HEK293 (cell line): ENCODE measurements at regions not wholly inside any gene's neighbourhood (a gene's known extent, or its start where the extent isn't known, plus 50 kb on each side); places are given as distances from the start of the nearest gene placed in this dataset.

ENCODE experiments used
- CTCF ChIA-PET: fragments of 350-600 bp; formaldehyde crosslinking; extraction: SDS; loops from one replicate; lab custom pipeline; 2021; ENCODE audit warnings: antibody characterized with exemption; lab: Yijun Ruan, JAX
- POLR2A ChIA-PET: fragments of 300-600 bp; formaldehyde crosslinking; extraction: SDS; loops from one replicate; lab custom pipeline; 2020; ENCODE audit warnings: antibody characterized with exemption, inconsistent platforms; lab: Yijun Ruan, JAX
- H3K27ac ChIP-seq: fragments of 200-500 bp; sonication (Bioruptor generic); 2 replicates; pipeline ENCODE4 v1.5.1; 2014; ENCODE audit warnings: low read depth, low read length, control low read depth, inconsistent platforms; ENCODE audit errors: extremely low read depth
- H3K36me3 ChIP-seq, 2 experiments: fragments of 200-500 bp in 1 of 2; sonication (Bioruptor generic) in 1 of 2; 1 replicate in 1 of 2; 2 replicates in 1 of 2; pipeline ENCODE4 v1.5.1; 2014 to 2017; ENCODE audit warnings: inconsistent platforms in 2 of 2, low read length in 2 of 2; ENCODE audit not compliant: control insufficient read depth in 2 of 2, insufficient read depth in 1 of 2
- H3K4me1 ChIP-seq: fragments of 200-500 bp; sonication (Bioruptor generic); 2 replicates; pipeline ENCODE4 v1.5.1; 2014; ENCODE audit warnings: mild to moderate bottlenecking, low read length, inconsistent platforms; ENCODE audit not compliant: control insufficient read depth, insufficient read depth
- H3K4me3 ChIP-seq: 2 replicates; pipeline ENCODE4 v1.5.1; 2011; ENCODE audit warnings: low read depth, mild to moderate bottlenecking, control low read depth, low read length, moderate library complexity
- H3K9me3 ChIP-seq: fragments of 200-500 bp; sonication (Bioruptor generic); 2 replicates; pipeline ENCODE4 v1.5.1; 2014; ENCODE audit warnings: low read depth, low read length, inconsistent platforms; ENCODE audit not compliant: control insufficient read depth, insufficient read depth
- BCL11A ChIP-seq: fragments of 450-650 bp; formaldehyde crosslinking; IDR thresholded peaks from 2 replicates; pipeline ENCODE4 v1.5.1; 2016; ENCODE audit warnings: low read depth, missing biosample characterization, missing genetic modification characterization
- BCL6B ChIP-seq: fragments of 450-650 bp; formaldehyde crosslinking; IDR thresholded peaks from 2 replicates; pipeline ENCODE4 v1.5.1; 2017; ENCODE audit warnings: missing biosample characterization, missing genetic modification characterization
- GLI2 ChIP-seq: fragments of 450-650 bp; formaldehyde crosslinking; IDR thresholded peaks from 2 replicates; pipeline ENCODE4; 2017; ENCODE audit warnings: missing biosample characterization, missing genetic modification characterization, low read depth, borderline replicate concordance
- SP2 ChIP-seq: fragments of 450-650 bp; formaldehyde crosslinking; IDR thresholded peaks from 2 replicates; pipeline ENCODE4 v1.5.1; 2016; ENCODE audit warnings: missing biosample characterization, missing genetic modification characterization
- SP7 ChIP-seq: fragments of 450-650 bp; formaldehyde crosslinking; IDR thresholded peaks from 2 replicates; pipeline ENCODE4 v1.5.1; 2016; ENCODE audit warnings: missing biosample characterization, missing genetic modification characterization
- TSHZ1 ChIP-seq: fragments of 450-650 bp; formaldehyde crosslinking; IDR thresholded peaks from 2 replicates; pipeline ENCODE4 v1.5.1; 2016; ENCODE audit warnings: missing biosample characterization, missing genetic modification characterization, borderline replicate concordance
- ZBTB26 ChIP-seq: fragments of 450-650 bp; formaldehyde crosslinking; optimal IDR thresholded peaks from 2 replicates; pipeline ENCODE3; 2016; ENCODE audit warnings: missing biosample characterization, mild to moderate bottlenecking, missing genetic modification characterization
- ZFHX2 ChIP-seq: fragments of 450-650 bp; formaldehyde crosslinking; conservative IDR thresholded peaks from 2 replicates; pipeline ENCODE4 v1.5.1; 2016; ENCODE audit warnings: missing biosample characterization, missing genetic modification characterization
- ZFP69B ChIP-seq: fragments of 450-650 bp; formaldehyde crosslinking; IDR thresholded peaks from 2 replicates; pipeline ENCODE4 v1.5.1; 2016; ENCODE audit warnings: missing biosample characterization, missing genetic modification characterization
- ZNF175 ChIP-seq: fragments of 450-650 bp; formaldehyde crosslinking; IDR thresholded peaks from 2 replicates; pipeline ENCODE4 v1.5.1; 2016; ENCODE audit warnings: missing biosample characterization, missing genetic modification characterization
- ZNF341 ChIP-seq: fragments of 450-650 bp; formaldehyde crosslinking; IDR thresholded peaks from 2 replicates; pipeline ENCODE4; 2016; ENCODE audit warnings: low read depth, missing biosample characterization, missing genetic modification characterization
- ZNF391 ChIP-seq: fragments of 450-650 bp; formaldehyde crosslinking; IDR thresholded peaks from 2 replicates; pipeline ENCODE4 v1.5.1; 2016; ENCODE audit warnings: low read depth, missing biosample characterization, missing genetic modification characterization, borderline replicate concordance
- ZNF48 ChIP-seq: fragments of 450-650 bp; formaldehyde crosslinking; IDR thresholded peaks from 2 replicates; pipeline ENCODE4 v1.5.1; 2016; ENCODE audit warnings: missing biosample characterization, missing genetic modification characterization
- ZNF629 ChIP-seq: fragments of 450-650 bp; formaldehyde crosslinking; IDR thresholded peaks from 2 replicates; pipeline ENCODE4 v1.5.1; 2017; ENCODE audit warnings: missing biosample characterization, missing genetic modification characterization
- ZNF645 ChIP-seq: fragments of 450-650 bp; formaldehyde crosslinking; IDR thresholded peaks from 2 replicates; pipeline ENCODE4; 2016; ENCODE audit warnings: missing biosample characterization, missing genetic modification characterization
- ZNF654 ChIP-seq: fragments of 450-650 bp; formaldehyde crosslinking; IDR thresholded peaks from 2 replicates; pipeline ENCODE4 v1.5.1; 2016; ENCODE audit warnings: low read depth, missing biosample characterization, missing genetic modification characterization
- ZNF785 ChIP-seq: fragments of 450-650 bp; formaldehyde crosslinking; IDR thresholded peaks from 2 replicates; pipeline ENCODE4 v1.5.1; 2016; ENCODE audit warnings: missing biosample characterization, missing genetic modification characterization
- ZNF792 ChIP-seq: fragments of 450-650 bp; formaldehyde crosslinking; IDR thresholded peaks from 2 replicates; pipeline ENCODE4 v1.5.1; 2016; ENCODE audit warnings: missing biosample characterization, missing genetic modification characterization
- ZNF837 ChIP-seq: fragments of 450-650 bp; formaldehyde crosslinking; IDR thresholded peaks from 2 replicates; pipeline ENCODE4 v1.5.1; 2016; ENCODE audit warnings: missing biosample characterization, missing genetic modification characterization
- ZXDB ChIP-seq: fragments of 450-650 bp; formaldehyde crosslinking; IDR thresholded peaks from 2 replicates; pipeline ENCODE4 v1.5.1; 2016; ENCODE audit warnings: missing biosample characterization, missing genetic modification characterization
- TF ChIP-seq, protein P1 (sequence below): fragments of 450-650 bp; formaldehyde crosslinking; IDR thresholded peaks from 2 replicates; pipeline ENCODE4 v1.5.1; 2016; ENCODE audit warnings: missing biosample characterization, missing genetic modification characterization

GRCh38 chrX:139204898-139205667 is 325.5 kb upstream of the F9 start (continued):
- TF ChIP-seq, protein P1, sequence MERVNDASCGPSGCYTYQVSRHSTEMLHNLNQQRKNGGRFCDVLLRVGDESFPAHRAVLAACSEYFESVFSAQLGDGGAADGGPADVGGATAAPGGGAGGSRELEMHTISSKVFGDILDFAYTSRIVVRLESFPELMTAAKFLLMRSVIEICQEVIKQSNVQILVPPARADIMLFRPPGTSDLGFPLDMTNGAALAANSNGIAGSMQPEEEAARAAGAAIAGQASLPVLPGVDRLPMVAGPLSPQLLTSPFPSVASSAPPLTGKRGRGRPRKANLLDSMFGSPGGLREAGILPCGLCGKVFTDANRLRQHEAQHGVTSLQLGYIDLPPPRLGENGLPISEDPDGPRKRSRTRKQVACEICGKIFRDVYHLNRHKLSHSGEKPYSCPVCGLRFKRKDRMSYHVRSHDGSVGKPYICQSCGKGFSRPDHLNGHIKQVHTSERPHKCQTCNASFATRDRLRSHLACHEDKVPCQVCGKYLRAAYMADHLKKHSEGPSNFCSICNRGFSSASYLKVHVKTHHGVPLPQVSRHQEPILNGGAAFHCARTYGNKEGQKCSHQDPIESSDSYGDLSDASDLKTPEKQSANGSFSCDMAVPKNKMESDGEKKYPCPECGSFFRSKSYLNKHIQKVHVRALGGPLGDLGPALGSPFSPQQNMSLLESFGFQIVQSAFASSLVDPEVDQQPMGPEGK = peak; percentile 76
- peak; percentile 64 for TF ChIP-seq ZFHX2 (tag by site-specific recombination)
- TF ChIP-seq ZXDB = peak; percentile 76

GRCh38 chrX:139204571-139204897 is 326.0 kb upstream of the F9 start:
- POLR2A ChIA-PET = interaction anchor here (1.2 to 1.9 kb wide), 4 partner anchors 9 to 78 kb away, joined by 3 to 4 read pairs (median 4); no protein-coding TSS in a partner anchor
- TF ChIP-seq ZNF175 = no peak
- no peak for TF ChIP-seq GLI2 (tag by site-specific recombination)
- H3K4me3 ChIP-seq = peak overlapping the region; percentile 50
- H3K27ac ChIP-seq = peak overlapping the region; percentile 65; the same call in 1 of the 2 replicates
- H3K4me1 ChIP-seq = peaks cover 15% of the 10 kb centered on the region
- H3K9me3 ChIP-seq = no peaks in the 10 kb centered on the region
- no peaks in the 10 kb centered on the region for H3K36me3 ChIP-seq
- CTCF ChIA-PET = no interaction called here

DNA sequence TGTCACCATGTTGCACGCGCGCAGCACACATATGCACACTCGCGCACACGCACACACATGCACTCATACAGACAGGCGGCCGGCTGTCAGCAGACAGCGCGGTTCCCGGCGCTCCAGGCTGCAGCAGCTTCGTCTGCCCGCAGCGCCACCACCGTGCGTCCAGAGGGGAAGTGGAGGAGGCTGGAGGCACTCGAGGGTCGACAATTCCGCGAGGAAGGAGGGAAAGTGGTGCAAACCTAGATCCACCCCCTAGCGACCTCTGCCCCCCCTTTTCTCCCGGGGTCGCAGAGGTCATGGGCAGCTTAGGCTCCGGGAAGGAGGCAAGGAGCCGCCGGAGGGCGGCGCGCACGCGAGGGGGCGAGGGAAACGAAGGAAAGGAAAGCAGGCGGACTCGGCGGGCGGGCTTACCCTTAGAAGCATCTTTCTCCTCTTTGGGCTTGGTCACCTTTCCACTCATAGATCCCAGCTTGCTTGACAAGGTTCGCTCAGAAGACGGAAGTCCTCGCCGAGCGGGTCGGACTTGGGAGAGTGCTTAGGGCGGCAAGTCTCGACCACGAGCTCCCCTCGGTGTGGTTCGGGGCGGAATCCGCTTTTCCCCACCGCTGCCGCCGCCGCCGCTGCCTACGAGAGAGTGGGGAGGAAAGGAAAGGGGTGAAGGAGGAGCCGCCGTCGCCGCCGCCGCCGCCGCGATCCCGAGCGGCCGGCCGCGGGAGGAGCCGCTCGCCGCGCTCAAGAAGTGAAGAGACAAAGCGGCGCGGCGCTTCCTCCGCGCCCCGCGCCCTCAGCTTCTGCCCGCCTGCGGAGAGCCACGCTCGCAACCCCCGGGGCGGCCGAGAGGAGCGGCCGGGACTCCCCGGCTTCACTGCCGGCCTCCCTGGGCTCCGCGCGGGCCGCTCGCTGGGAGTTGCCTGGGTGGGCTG is 326.6 kb upstream of the F9 start:
- Histone ChIP-seq H3K9me3 (no peaks in the 10 kb centered on the region), H3K4me3 (peak overlapping the region; percentile 50), H3K4me1 (peaks cover 15% of the 10 kb centered on the region), H3K36me3 (no peaks in the 10 kb centered on the region), H3K27ac (peak overlapping the region; percentile 65; the same call in 1 of the 2 replicates)
- CTCF ChIA-PET = interaction anchor here (0.6 kb wide), 2 partner anchors 44 to 238 kb away, joined by 3 to 5 read pairs; no protein-coding TSS in a partner anchor
- POLR2A ChIA-PET = interaction anchor here (1.2 to 1.9 kb wide), 4 partner anchors 8 to 77 kb away, joined by 3 to 4 read pairs (median 4); no protein-coding TSS in a partner anchor
- TF ChIP-seq SP2 (tag by site-specific recombination) (peak; percentile 31), ZNF837 (tag by site-specific recombination) (no peak), SP7 (tag by site-specific recombination) (no peak), ZBTB26 (peak; percentile 56), ZNF48 (tag by site-specific recombination) (no peak), ZNF785 (no peak), ZNF654 (tag by site-specific recombination) (no peak), TSHZ1 (tag by site-specific recombination) (no peak), ZNF645 (tag by site-specific recombination) (no peak), ZNF792 (tag by site-specific recombination) (no peak), BCL6B (tag by site-specific recombination) (no peak), ZFP69B (no peak), ZNF629 (tag by site-specific recombination) (no peak; the same call in 1 of the 2 replicates), ZNF341 (peak; percentile 52), ZNF391 (tag by site-specific recombination) (no peak), BCL11A (peak; percentile 47; the same call in 1 of the 2 replicates)
